ENCODE measurements at regions not wholly inside any gene's neighbourhood (a gene's known extent, or its start where the extent isn't known, plus 50 kb on each side); places are given as distances from the start of the nearest gene placed in this dataset.

- H3K27me3 ChIP-seq (ENCODE audit: control insufficient read depth in 2 of 2, insufficient read depth in 2 of 2, low read length in 2 of 2): no peaks in the 10 kb centered on the region
- intact Hi-C loops (cut with micrococcal nuclease) (no loop called here), in situ Hi-C loops (cut with MboI) (no loop called here)
- H3K27ac ChIP-seq (ENCODE audit: extremely low read depth, low read depth, low read length): no peak overlapping the region
- DNase-seq (ENCODE audit: extremely low read depth in 1 of 4, low spot score in 3 of 4) (no peak), FAIRE-seq (no peak), ATAC-seq (no peak)
- H3K9me3 ChIP-seq (replicated peaks; ENCODE audit: control insufficient read depth, insufficient read depth, low read depth, low read length): no peaks in the 10 kb centered on the region
- no peak overlapping the region for H3K9ac ChIP-seq (ENCODE audit: insufficient read depth in 1 of 2, low read depth in 2 of 2, low read length in 2 of 2)
- H3K79me2 ChIP-seq (ENCODE audit: control insufficient read depth, insufficient read depth, low read length): no peaks in the 10 kb centered on the region
- H3K4me2 ChIP-seq (ENCODE audit: insufficient read depth, low read length): no peak overlapping the region
- WGBS (ENCODE audit: insufficient coverage, low coverage, missing lambda C conversion rate): 0% methylated on average over 3 of the region's 3 CpGs
- H3K36me3 ChIP-seq (ENCODE audit: control insufficient read depth, insufficient read depth, low read length): no peaks in the 10 kb centered on the region
- BruUV-seq (replicated peaks): no TSS peak
- H4K20me1 ChIP-seq (replicated peaks; ENCODE audit: control insufficient read depth, insufficient read depth, low read length): no peaks in the 10 kb centered on the region
- no peak overlapping the region for H2AFZ ChIP-seq (ENCODE audit: low read depth, low read length)
- H3K4me3 ChIP-seq: no peak overlapping the region
- no peaks in the 10 kb centered on the region for H3K4me1 ChIP-seq (replicated peaks in 1 of 2; ENCODE audit: control insufficient read depth in 2 of 2, insufficient read depth in 2 of 2, low read length in 2 of 2)
- H3K9me1 ChIP-seq (ENCODE audit: control insufficient read depth, insufficient read depth, low read length): no peaks in the 10 kb centered on the region
- POLR2A ChIA-PET: no interaction called here
- TF ChIP-seq SMARCC2 (IDR thresholded peaks at IDR 0.05; ENCODE audit: low read depth) (no peak), TEAD2 (tag; IDR thresholded peaks at IDR 0.05) (no peak), ATF6 (CRISPR knock-in tag; IDR thresholded peaks at IDR 0.05) (no peak), MTF1 (CRISPR knock-in tag; IDR thresholded peaks at IDR 0.05; ENCODE audit: borderline replicate concordance) (no peak), THRA (IDR thresholded peaks at IDR 0.05) (no peak), CHCHD3 (CRISPR knock-in tag; IDR thresholded peaks at IDR 0.05) (no peak), NR2C2 (CRISPR knock-in tag; IDR thresholded peaks at IDR 0.05) (no peak), NR2C2 (tag; IDR thresholded peaks at IDR 0.05) (no peak), POLR3A (IDR thresholded peaks at IDR 0.05; ENCODE audit: borderline replicate concordance, extremely low read depth, insufficient read depth, insufficient read length) (no peak), POLR2AphosphoS2 (IDR thresholded peaks at IDR 0.05; ENCODE audit: low read length) (no peak), PATZ1 (CRISPR knock-in tag; IDR thresholded peaks at IDR 0.05; ENCODE audit: borderline replicate concordance) (no peak), CGGBP1 (CRISPR knock-in tag; IDR thresholded peaks at IDR 0.05) (no peak), MEF2A (IDR thresholded peaks at IDR 0.05; ENCODE audit: control insufficient read depth, low read depth, low read length) (no peak), MECOM (CRISPR knock-in tag; IDR thresholded peaks at IDR 0.05) (no peak), ZNF785 (CRISPR knock-in tag; IDR thresholded peaks at IDR 0.05) (no peak), EZH2 (IDR thresholded peaks at IDR 0.05; ENCODE audit: borderline replicate concordance, low read depth, low read length) (no peak), MCM7 (IDR thresholded peaks at IDR 0.05) (no peak), PHTF2 (CRISPR knock-in tag; IDR thresholded peaks at IDR 0.05) (no peak), NFYB (IDR thresholded peaks at IDR 0.05; ENCODE audit: extremely low read depth, insufficient read length) (no peak), ZNF668 (CRISPR knock-in tag; IDR thresholded peaks at IDR 0.05) (no peak)
- CTCF ChIA-PET (ENCODE audit: low intra/inter-chr PET ratio): no interaction called here
Observed at GRCh38 chr9:27977931-27978330, 404.6 kb upstream of the C9orf72 start.

Measured in K562 (cell line).